H1 (cell line): ENCODE measurements at regions not wholly inside any gene's neighbourhood (a gene's known extent, or its start where the extent isn't known, plus 50 kb on each side); places are given as distances from the start of the nearest gene placed in this dataset.

Experiments used
- CTCF ChIA-PET: fragments of 300-600 bp; sonication (Branson Sonifier 250); formaldehyde crosslinking; loops from one replicate; lab custom pipeline; 2021; ENCODE audit not compliant: partially characterized antibody; lab: Charles Lee
- POLR2A ChIA-PET: fragments of 300-600 bp; sonication (Branson Sonifier 250); formaldehyde crosslinking; loops from one replicate; lab custom pipeline; 2021; ENCODE audit warnings: inconsistent platforms; ENCODE audit not compliant: partially characterized antibody; lab: Charles Lee
- DNase-seq, 2 experiments: peaks; one replicate each; pipeline versions ENCODE4 v3.0.0 to v3.0.0-alpha.2; 2010 to 2022; ENCODE audit warnings: low spot score in 2 of 2, low read depth in 1 of 2, mixed read lengths in 1 of 2
- FAIRE-seq: peaks from 2 replicates; lab custom pipeline; 2011; peaks lifted over from hg19 to GRCh38; lab: Jason Lieb, UNC
- H2AFZ ChIP-seq: 2 replicates; pipeline ENCODE4 v1.8.1; 2012; ENCODE audit warnings: low read length, inconsistent platforms
- H2AK5ac ChIP-seq: 2 replicates; pipeline ENCODE4 v1.6.1; 2013; ENCODE audit warnings: low read depth, low read length
- H2BK120ac ChIP-seq: replicated peaks from 2 replicates; pipeline ENCODE3; 2013; ENCODE audit warnings: low read depth, low read length, inconsistent platforms
- H2BK12ac ChIP-seq: 2 replicates; pipeline ENCODE4 v1.6.1; 2013; ENCODE audit warnings: low read depth, low read length
- H2BK15ac ChIP-seq: 2 replicates; pipeline ENCODE4 v1.6.1; 2013; ENCODE audit warnings: low read length
- H2BK20ac ChIP-seq: 2 replicates; pipeline ENCODE4 v1.6.1; 2013; ENCODE audit warnings: low read length
- H2BK5ac ChIP-seq: 2 replicates; pipeline ENCODE4 v1.6.1; 2013; ENCODE audit warnings: low read depth, low read length
- H3K14ac ChIP-seq: 2 replicates; pipeline ENCODE4 v1.6.1; 2013; ENCODE audit warnings: inconsistent platforms; ENCODE audit not compliant: insufficient read length
- H3K18ac ChIP-seq: 2 replicates; pipeline ENCODE4 v1.6.1; 2013; ENCODE audit warnings: low read length; ENCODE audit errors: extremely low read depth
- H3K23ac ChIP-seq: 2 replicates; pipeline ENCODE4 v1.6.1; 2013; ENCODE audit warnings: inconsistent platforms; ENCODE audit not compliant: insufficient read length
- H3K23me2 ChIP-seq: 2 replicates; pipeline ENCODE4 v1.6.1; 2013; ENCODE audit warnings: low read depth, low read length
- H3K27ac ChIP-seq: 2 replicates; pipeline ENCODE4 v1.6.1; 2011; ENCODE audit warnings: low read depth, low read length, inconsistent platforms
- H3K27me3 ChIP-seq, 4 experiments: replicated peaks in 1 of 4; 1 replicate in 1 of 4; 2 replicates in 3 of 4; pipeline versions ENCODE4 v1.6.1 to v1.8.1; 2011 to 2013; ENCODE audit warnings: low read length in 3 of 4, mild to moderate bottlenecking in 3 of 4, inconsistent platforms in 2 of 4, mixed read lengths in 2 of 4, moderate library complexity in 1 of 4; ENCODE audit not compliant: control insufficient read depth in 3 of 4, insufficient read depth in 3 of 4; ENCODE audit errors: extremely low read depth in 1 of 4
- H3K36me3 ChIP-seq, 4 experiments: 2 replicates each; pipeline versions ENCODE4 v1.6.1 to v1.8.1; 2011 to 2013; ENCODE audit warnings: mild to moderate bottlenecking in 4 of 4, low read length in 3 of 4, moderate library complexity in 2 of 4, control low read depth in 1 of 4, inconsistent platforms in 1 of 4; ENCODE audit not compliant: insufficient read depth in 4 of 4, control insufficient read depth in 2 of 4
- H3K4ac ChIP-seq: replicated peaks from 2 replicates; pipeline ENCODE3; 2013; ENCODE audit warnings: low read length, low read depth, mixed read lengths, inconsistent platforms; ENCODE audit not compliant: insufficient read length
- H3K4me1 ChIP-seq, 4 experiments: replicated peaks in 1 of 4; 1 replicate in 1 of 4; 2 replicates in 3 of 4; pipeline versions ENCODE4 v1.6.1 to v1.8.1; 2011 to 2013; ENCODE audit warnings: low read length in 3 of 4, inconsistent platforms in 2 of 4, mixed read lengths in 1 of 4; ENCODE audit not compliant: insufficient read depth in 4 of 4, control insufficient read depth in 3 of 4
- H3K4me2 ChIP-seq, 2 experiments: 2 replicates each; pipeline versions ENCODE4 v1.6.1 to v1.8.1; 2011 to 2013; ENCODE audit warnings: low read depth in 2 of 2, low read length in 2 of 2, control low read depth in 1 of 2, inconsistent platforms in 1 of 2, mild to moderate bottlenecking in 1 of 2; ENCODE audit not compliant: insufficient read depth in 1 of 2
- H3K4me3 ChIP-seq, 4 experiments: fragments of 200-600, 300-600 bp in 1 of 4; sonication (generic), shearing (Covaris generic), sonication (Bioruptor Twin) in 1 of 4; 2 replicates each; pipeline versions ENCODE4 v1.5.1 to v1.8.1; 2011 to 2016; ENCODE audit warnings: low read length in 4 of 4, low read depth in 3 of 4, control low read depth in 2 of 4, inconsistent platforms in 2 of 4, mild to moderate bottlenecking in 2 of 4, mixed read lengths in 1 of 4, moderate library complexity in 1 of 4; ENCODE audit not compliant: insufficient read depth in 2 of 4; ENCODE audit errors: extremely low read depth in 1 of 4
- H3K56ac ChIP-seq: replicated peaks from 2 replicates; pipeline ENCODE3; 2013; ENCODE audit warnings: low read depth, mild to moderate bottlenecking, mixed read lengths, low read length, inconsistent platforms; ENCODE audit not compliant: insufficient read length
- H3K79me1 ChIP-seq: 2 replicates; pipeline ENCODE4 v1.6.1; 2013; ENCODE audit warnings: low read depth, low read length, control low read depth
- H3K79me2 ChIP-seq, 2 experiments: 2 replicates each; pipeline versions ENCODE4 v1.6.1 to v1.8.1; 2012 to 2013; ENCODE audit warnings: low read length in 2 of 2, mild to moderate bottlenecking in 2 of 2, inconsistent platforms in 1 of 2; ENCODE audit not compliant: insufficient read depth in 2 of 2, control insufficient read depth in 1 of 2
- H3K9ac ChIP-seq, 4 experiments: replicated peaks in 1 of 4; 1 replicate in 1 of 4; 2 replicates in 3 of 4; pipeline versions ENCODE4 v1.6.1 to v1.8.1; 2011 to 2013; ENCODE audit warnings: low read depth in 3 of 4, low read length in 3 of 4, control low read depth in 2 of 4, mild to moderate bottlenecking in 2 of 4, moderate library complexity in 2 of 4, inconsistent platforms in 1 of 4; ENCODE audit errors: extremely low read depth in 1 of 4
- H3K9me3 ChIP-seq, 2 experiments: 2 replicates each; pipeline versions ENCODE4 v1.6.1 to v1.8.1; 2012 to 2013; ENCODE audit warnings: mild to moderate bottlenecking in 2 of 2, moderate library complexity in 2 of 2, control low read depth in 1 of 2, inconsistent platforms in 1 of 2, low read depth in 1 of 2, low read length in 1 of 2, mixed read lengths in 1 of 2; ENCODE audit not compliant: insufficient read depth in 2 of 2
- H4K20me1 ChIP-seq, 2 experiments: replicated peaks in 1 of 2; 2 replicates each; pipeline versions ENCODE3 to v1.8.1; 2011 to 2013; ENCODE audit warnings: inconsistent platforms in 2 of 2, low read length in 2 of 2, mild to moderate bottlenecking in 1 of 2; ENCODE audit not compliant: insufficient read depth in 2 of 2, control insufficient read depth in 1 of 2
- H4K5ac ChIP-seq: 2 replicates; pipeline ENCODE4 v1.6.1; 2013; ENCODE audit warnings: low read length, low read depth, mixed read lengths, inconsistent platforms; ENCODE audit not compliant: insufficient read length
- H4K8ac ChIP-seq: 2 replicates; pipeline ENCODE4 v1.8.0; 2013; ENCODE audit warnings: mild to moderate bottlenecking, moderate library complexity, low read length, inconsistent platforms; ENCODE audit not compliant: insufficient read depth; ENCODE audit errors: extremely low read depth
- H4K91ac ChIP-seq: replicated peaks from 2 replicates; pipeline ENCODE3; 2013; ENCODE audit warnings: low read length, mixed read lengths, inconsistent platforms; ENCODE audit not compliant: insufficient read length
- CBX5 ChIP-seq: fragments of 300-800, 300-1000 bp; sonication (generic); IDR thresholded peaks from 2 replicates; pipeline ENCODE4 v1.7.1; 2016; ENCODE audit warnings: antibody characterized with exemption, low read length, low read depth
- E2F6 ChIP-seq: IDR thresholded peaks from 2 replicates; pipeline ENCODE4 v1.6.1; 2012; ENCODE audit warnings: inconsistent platforms
- KDM5A ChIP-seq: fragments of 200-600 bp; IDR thresholded peaks from 2 replicates; pipeline ENCODE4 v1.7.1; 2012; ENCODE audit warnings: mild to moderate bottlenecking, low read length, inconsistent platforms, mixed read lengths
- POLR2A ChIP-seq, 2 experiments: IDR thresholded peaks; 1 replicate in 1 of 2; 2 replicates in 1 of 2; pipeline ENCODE4 v1.6.1; 2011; ENCODE audit warnings: low read depth in 2 of 2, low read length in 2 of 2, mild to moderate bottlenecking in 2 of 2; ENCODE audit errors: control extremely low read depth in 1 of 2
- RXRA ChIP-seq: IDR thresholded peaks from 2 replicates; pipeline ENCODE4 v1.6.1; 2011; ENCODE audit warnings: low read depth, mild to moderate bottlenecking, low read length, moderate library complexity; ENCODE audit not compliant: insufficient read depth
- SIN3A ChIP-seq, 2 experiments: IDR thresholded peaks in 1 of 2; conservative IDR thresholded peaks in 1 of 2; 2 replicates each; pipeline ENCODE4 v1.6.1; 2011 to 2012; ENCODE audit warnings: low read length in 2 of 2, improper control_type of control experiment in 1 of 2, low read depth in 1 of 2, mild to moderate bottlenecking in 1 of 2
- SIX5 ChIP-seq: IDR thresholded peaks from 2 replicates; pipeline ENCODE4 v1.6.1; 2011; ENCODE audit warnings: mild to moderate bottlenecking, low read depth, low read length
- WGBS, 2 experiments: shearing (Covaris generic) in 1 of 2; methylation state at CpG; one replicate each; pipeline versions ENCODE4 v1.1.6 to v1.1.7; 2013 to 2015; ENCODE audit warnings: low lambda C conversion rate in 2 of 2, mixed read lengths in 2 of 2, inconsistent platforms in 1 of 2, low coverage in 1 of 2, missing lambda C conversion rate in 1 of 2; ENCODE audit not compliant: insufficient replicate concordance in 2 of 2, insufficient coverage in 1 of 2, insufficient read length in 1 of 2; ENCODE audit errors: extremely low coverage in 1 of 2, missing lambda C conversion rate in 1 of 2; 5-methylcytosine and 5-hydroxymethylcytosine counted together

GRCh38 chr4:20126906-20127305 is 124.8 kb upstream of the SLIT2 start:
- no peak overlapping the region for H2BK120ac ChIP-seq
- no peak overlapping the region for H2BK5ac ChIP-seq
- H3K4me1 ChIP-seq, result no peaks in the 10 kb centered on the region
- no peak overlapping the region for H2AK5ac ChIP-seq
- POLR2A ChIA-PET, result no interaction called here
- FAIRE-seq, result no peak
- no peak overlapping the region for H3K23ac ChIP-seq
- H3K14ac ChIP-seq, result no peak overlapping the region
- H3K27ac ChIP-seq, result no peak overlapping the region
- H4K91ac ChIP-seq, result no peak overlapping the region
- H3K79me1 ChIP-seq, result no peaks in the 10 kb centered on the region
- WGBS, 2 experiments, result 100% methylated on average over 1 of the region's 1 CpG; no CpG with 5 or more reads in 1 of the 2 experiments
- no peak overlapping the region for H3K4me2 ChIP-seq
- no peak overlapping the region for H2BK20ac ChIP-seq
- H4K20me1 ChIP-seq, result no peaks in the 10 kb centered on the region
- H2BK12ac ChIP-seq, result no peak overlapping the region
- no peaks in the 10 kb centered on the region for H3K36me3 ChIP-seq
- H3K56ac ChIP-seq, result no peak overlapping the region
- no peak overlapping the region for H3K4ac ChIP-seq
- H3K4me3 ChIP-seq, result no peak overlapping the region
- DNase-seq, result no peak
- H4K5ac ChIP-seq, result no peak overlapping the region
- H3K27me3 ChIP-seq, result no peaks in the 10 kb centered on the region
- H3K9me3 ChIP-seq, result no peaks in the 10 kb centered on the region
- no peak overlapping the region for H3K18ac ChIP-seq
- no peaks in the 10 kb centered on the region for H3K79me2 ChIP-seq
- H3K9ac ChIP-seq, result no peak overlapping the region
- CTCF ChIA-PET, result no interaction called here
- no peak overlapping the region for H2BK15ac ChIP-seq
- peak overlapping the region; percentile 24; the same call in 1 of the 2 replicates for H2AFZ ChIP-seq
- no peaks in the 10 kb centered on the region for H3K23me2 ChIP-seq
- H4K8ac ChIP-seq, result no peak overlapping the region
- TF ChIP-seq SIN3A (conservative IDR thresholded peaks at IDR 0.05 in 1 of 2, IDR thresholded peaks at IDR 0.05 in 1 of 2; ENCODE audit: low read depth in 1 of 2, low read length in 2 of 2) (no peak), CBX5 (no peak), KDM5A (no peak), POLR2A (IDR thresholded peaks at IDR 0.05; ENCODE audit: control extremely low read depth in 1 of 2, low read depth in 2 of 2, low read length in 2 of 2) (no peak), RXRA (no peak), E2F6 (no peak), SIX5 (no peak)
